Hippocampal formation (tissue), 2 donors: ENCODE measurements at regions not wholly inside any gene's neighbourhood (a gene's known extent, or its start where the extent isn't known, plus 50 kb on each side); places are given as distances from the start of the nearest gene placed in this dataset.

Experiments used
- DNase-seq, 2 donors: peaks; one replicate each; lab custom pipeline; 2025; lab: John Stamatoyannopoulos, UW

- DNase-seq = no peak
Observed at GRCh38 chr2:129627437-129627836, 352.0 kb upstream of the RAB6C start.

- DNase-seq = no peak
Observed at GRCh38 chr2:129636692-129637091, 342.8 kb upstream of the RAB6C start.

- DNase-seq = no peak
Observed at GRCh38 chr2:129641371-129641770, 338.1 kb upstream of the RAB6C start.

DNA sequence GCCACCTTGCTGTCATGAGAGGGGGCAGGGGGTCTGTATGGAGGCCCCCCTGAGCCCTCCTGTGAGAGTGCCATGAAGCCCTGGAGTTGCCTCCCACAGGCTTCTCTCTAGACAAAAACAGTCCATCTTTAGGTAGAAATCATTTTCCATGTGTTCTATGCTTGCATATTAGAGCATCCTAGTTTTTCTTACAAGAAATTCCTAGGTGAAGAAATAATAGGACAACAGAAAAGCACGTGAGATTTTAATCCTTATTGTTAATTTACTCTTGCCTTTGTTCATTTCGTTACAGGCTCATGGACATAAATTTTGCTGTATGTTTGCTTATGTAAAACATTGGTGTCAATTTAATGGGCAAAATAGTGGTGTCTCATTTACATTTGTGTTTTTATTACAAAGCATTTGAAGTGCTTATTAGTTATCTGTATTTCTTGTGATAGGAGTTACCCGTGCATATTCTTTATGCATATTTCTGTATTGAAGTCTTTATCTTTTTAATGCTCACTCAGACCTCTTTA lies 336.9 kb upstream of the RAB6C start:
- DNase-seq = no peak

GRCh38 chr2:129645335-129645734 lies 334.1 kb upstream of the RAB6C start:
- no peak for DNase-seq

GRCh38 chr2:129646107-129646506 lies 333.4 kb upstream of the RAB6C start:
- no peak for DNase-seq

- DNase-seq = no peak
Observed at GRCh38 chr2:129653246-129653645, 326.2 kb upstream of the RAB6C start.

- DNase-seq = no peak
Observed at GRCh38 chr2:129654331-129654730, 325.1 kb upstream of the RAB6C start.

DNA sequence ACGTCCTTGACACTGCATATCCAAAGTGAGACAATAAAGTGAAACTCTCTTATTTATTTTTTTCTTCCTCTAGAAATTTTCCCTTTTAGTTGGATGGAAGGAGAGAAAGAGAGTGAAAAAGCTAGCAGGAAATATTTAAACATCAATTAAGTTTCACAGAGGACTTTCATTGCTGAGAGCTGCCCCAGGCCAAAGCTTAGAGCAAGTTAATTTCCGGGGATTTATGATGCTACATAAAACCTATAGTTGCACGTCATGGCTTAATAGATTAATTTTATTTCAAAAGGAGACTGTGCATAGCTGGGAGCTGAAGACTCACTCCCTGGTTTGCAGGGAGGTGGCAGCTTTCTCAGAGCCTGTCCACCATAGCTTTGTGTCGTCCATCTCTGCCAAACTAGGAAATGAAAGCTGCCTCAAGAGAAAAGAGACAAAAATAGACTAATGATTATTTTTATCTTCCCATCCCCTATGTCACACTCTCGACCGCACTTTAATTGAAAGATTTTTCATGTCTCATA lies 323.3 kb upstream of the RAB6C start:
- no peak for DNase-seq

- no peak for DNase-seq
Observed at GRCh38 chr2:129658430-129658829, 321.0 kb upstream of the RAB6C start.

DNA sequence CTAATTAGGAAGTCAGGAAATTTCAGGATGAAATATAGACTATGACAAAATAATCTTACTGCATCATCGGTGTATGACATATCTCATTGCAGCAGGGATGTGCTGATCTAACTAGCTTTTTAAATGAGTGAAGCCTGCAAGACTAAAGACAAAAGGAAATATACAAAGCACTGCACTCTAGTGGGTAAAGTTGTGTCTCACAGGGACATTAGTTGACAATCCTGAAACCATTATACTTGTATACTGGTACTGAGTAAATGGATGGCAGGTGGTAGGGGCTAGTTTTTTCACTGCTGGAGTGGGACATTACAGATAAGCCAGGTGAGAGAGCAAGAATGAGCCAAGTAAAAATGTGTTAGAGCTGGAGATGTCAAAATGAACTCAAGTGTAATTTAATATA lies 317.5 kb upstream of the RAB6C start:
- no peak for DNase-seq

- DNase-seq = no peak
Observed at GRCh38 chr2:129667577-129667976, 311.9 kb upstream of the RAB6C start.

GRCh38 chr2:129672521-129672920 lies 306.9 kb upstream of the RAB6C start:
- no peak for DNase-seq

- DNase-seq = no peak
Observed at GRCh38 chr2:129673234-129673633, 306.2 kb upstream of the RAB6C start.

GRCh38 chr2:129673847-129674711 lies 305.4 kb upstream of the RAB6C start:
- DNase-seq = no peak

- DNase-seq = no peak
Observed at GRCh38 chr2:129678751-129679150, 300.7 kb upstream of the RAB6C start.

- DNase-seq = no peak
Observed at GRCh38 chr2:129681788-129682187, 297.7 kb upstream of the RAB6C start.

DNA sequence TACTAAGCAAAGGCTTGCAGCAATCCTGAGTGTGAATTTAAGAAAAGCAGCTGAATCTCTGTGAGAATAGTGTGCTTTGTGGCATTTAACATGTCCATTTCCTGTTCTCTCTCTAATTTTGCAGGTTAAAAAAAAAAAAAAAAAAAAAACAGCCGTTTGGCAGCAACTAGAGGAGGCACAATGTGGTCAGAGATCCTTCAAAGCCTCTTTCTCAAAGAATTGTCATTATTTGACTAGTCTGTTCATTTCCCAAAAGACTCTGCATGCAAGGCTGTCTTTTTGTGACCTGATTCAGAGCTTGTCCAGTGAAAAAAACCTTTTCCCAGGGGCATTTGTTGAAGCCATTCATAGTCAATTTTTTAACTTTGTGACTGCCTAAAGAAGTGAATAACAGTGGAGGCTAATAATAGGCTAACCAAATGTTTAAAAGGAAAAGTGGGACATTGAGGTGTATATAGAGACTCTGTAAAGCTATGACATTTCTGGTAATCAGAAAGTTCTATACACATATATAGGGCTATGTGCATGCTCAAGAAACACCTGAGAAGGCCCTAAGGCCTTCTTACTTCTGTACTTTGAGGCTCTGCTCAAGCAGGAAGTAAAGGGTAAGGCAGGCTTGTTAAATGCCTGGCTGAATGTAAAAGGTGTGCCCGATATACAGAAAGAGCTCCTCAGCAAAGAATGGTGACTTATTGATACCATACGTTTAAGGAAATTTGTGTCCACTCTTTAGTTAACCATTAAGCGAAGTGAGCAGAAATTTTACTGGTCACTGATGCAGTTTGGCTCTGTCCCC lies 289.6 kb upstream of the RAB6C start:
- no peak for DNase-seq

DNA sequence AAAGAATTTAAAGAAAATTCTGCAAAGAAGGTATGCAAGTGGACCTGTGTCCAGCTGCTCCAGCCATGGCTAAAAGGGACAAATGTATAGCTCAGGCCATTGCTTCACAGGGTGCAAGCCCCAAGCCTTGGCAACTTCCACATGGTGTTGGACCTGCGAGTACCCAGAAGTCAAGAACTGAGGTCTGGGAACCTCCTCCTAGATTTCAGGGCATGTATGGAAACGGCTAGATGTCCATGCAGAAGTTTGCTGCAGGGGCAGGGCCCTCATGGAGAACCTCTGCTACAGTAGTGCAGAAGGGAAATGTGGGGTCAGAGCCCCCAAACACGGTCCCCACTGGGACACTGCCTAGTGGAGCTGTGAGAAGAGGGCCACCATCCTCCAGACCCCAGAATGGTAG lies 284.0 kb upstream of the RAB6C start:
- DNase-seq = no peak

- no peak for DNase-seq
Observed at GRCh38 chr2:129698593-129698992, 280.9 kb upstream of the RAB6C start.

DNA sequence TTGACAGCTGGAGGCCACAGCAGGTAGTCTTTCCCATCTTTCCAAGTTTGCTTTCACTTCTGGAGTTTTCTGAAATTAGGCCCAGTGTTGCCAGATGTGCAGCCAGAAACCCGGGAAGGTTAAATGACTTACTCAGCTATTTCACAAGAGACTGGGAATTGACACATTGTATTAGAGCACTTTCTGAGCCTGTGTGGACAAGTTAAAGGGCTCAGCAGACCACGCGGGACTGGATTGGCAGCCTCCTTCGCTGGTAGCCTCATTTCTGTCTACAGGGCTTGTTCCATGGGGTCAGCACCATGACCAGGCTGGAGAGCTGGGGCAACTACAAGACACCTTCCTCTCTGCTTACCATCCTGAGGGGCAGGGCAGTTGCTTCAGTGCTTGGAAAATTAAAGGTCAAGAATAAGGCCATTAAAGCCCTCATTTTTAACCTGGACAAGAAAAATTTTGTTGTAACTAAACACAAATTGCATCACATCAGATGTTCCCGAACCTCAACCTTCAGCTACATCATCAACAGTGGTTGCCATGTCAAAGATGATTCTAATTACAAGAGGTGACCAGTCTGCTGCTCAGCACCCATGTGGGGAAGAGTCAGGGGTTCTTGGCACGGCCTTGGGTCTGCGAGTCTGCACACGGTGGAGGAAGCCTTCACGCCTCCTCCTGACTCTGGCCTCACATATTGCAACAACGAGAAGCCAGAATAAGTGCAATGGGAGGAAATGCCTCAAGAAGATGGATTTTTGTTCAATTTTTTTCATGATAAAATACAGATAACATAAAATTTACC lies 279.5 kb upstream of the RAB6C start:
- no peak for DNase-seq
